ENCODE measurements at regions not wholly inside any gene's neighbourhood (a gene's known extent, or its start where the extent isn't known, plus 50 kb on each side); places are given as distances from the start of the nearest gene placed in this dataset.

- TF ChIP-seq CTCF (IDR thresholded peaks at IDR 0.05): no peak
- no peak for TF ChIP-seq POLR2AphosphoS5 (IDR thresholded peaks at IDR 0.05; ENCODE audit: insufficient read depth in 1 of 2, low read depth in 1 of 2)
- no peak for TF ChIP-seq POLR2A (IDR thresholded peaks at IDR 0.05)
These were observed 1055.6 kb upstream of the FBXO33 start for GRCh38 chr14:40487824-40488223.
